Kidney capillary endothelial cell (primary cell): ENCODE measurements at regions not wholly inside any gene's neighbourhood (a gene's known extent, or its start where the extent isn't known, plus 50 kb on each side); places are given as distances from the start of the nearest gene placed in this dataset.
"Not testable (repeated sequence)": the region's sequence is repeated elsewhere in the genome, so short reads cannot be mapped to it uniquely, and the experiment has no call there.

Experiments used
- DNase-seq: peaks from one replicate; pipeline ENCODE4 v3.0.0-alpha.2; 2018; ENCODE audit warnings: low spot score

DNA sequence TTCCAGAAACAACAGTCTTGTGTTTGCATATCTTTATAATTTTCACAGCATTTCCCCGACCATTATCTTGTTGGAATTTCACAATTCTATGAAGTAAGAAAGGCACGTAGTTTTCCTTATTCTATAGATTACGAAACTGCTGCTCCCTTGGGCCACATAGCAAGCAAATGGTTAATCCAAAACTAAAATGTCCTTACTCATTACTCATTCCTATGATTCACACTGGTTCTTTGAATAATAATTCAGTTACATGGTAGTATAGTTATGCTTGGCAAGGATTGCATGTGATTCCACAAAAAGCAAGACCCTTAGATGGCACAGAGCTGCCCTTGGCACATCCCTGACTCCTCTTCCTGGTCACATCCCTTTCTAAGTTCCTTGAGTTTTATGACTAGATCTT, 51.2 kb downstream of the OR13H1 start:
- no peak for DNase-seq

DNA sequence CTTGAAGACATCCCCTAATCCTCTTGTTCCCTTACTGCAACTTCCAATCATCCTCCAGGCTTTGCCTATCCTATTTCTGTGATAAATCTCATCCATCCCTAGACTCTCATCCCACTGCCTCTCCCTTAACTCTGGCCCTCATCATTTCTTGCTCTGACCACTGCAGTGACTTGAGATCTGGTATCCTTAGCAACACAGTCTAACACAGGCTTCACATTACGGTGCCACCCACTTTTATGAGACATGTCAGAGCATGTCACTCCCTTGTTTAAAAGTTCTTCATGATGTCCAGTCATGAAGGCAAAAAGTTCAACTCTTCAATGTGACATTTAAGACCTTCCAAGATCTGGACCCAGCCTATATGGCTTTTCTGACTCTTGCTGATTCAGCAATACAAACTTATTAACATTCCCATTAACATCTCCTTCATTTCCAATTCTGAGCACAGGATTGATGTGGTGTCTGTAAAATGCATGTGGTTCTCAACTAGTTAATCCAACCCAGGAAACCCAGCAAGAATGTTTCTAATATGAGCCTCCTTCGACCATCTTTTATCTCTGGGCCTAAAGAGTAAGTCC, 64.0 kb downstream of the OR13H1 start:
- no peak for DNase-seq

DNA sequence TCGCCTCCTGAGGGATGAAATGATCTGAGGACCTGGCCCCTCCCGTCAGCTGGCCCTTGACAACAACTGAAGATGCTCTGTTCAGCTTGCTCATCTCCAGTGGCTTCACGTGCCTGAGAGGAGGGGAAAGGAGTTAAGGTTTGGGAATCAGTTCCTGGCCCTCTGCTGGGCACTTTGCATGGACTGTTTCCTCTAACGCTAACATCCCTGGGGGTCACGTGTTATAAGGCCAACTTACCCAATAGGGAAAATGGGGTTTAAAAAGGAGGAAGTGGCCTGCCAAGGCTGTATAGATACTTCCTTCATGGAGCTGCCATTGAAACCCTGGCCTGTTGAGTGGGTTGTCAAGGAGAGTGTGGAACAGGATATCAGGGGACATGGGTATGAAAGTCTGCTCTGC, 65.6 kb downstream of the OR13H1 start:
- DNase-seq: no peak

DNA sequence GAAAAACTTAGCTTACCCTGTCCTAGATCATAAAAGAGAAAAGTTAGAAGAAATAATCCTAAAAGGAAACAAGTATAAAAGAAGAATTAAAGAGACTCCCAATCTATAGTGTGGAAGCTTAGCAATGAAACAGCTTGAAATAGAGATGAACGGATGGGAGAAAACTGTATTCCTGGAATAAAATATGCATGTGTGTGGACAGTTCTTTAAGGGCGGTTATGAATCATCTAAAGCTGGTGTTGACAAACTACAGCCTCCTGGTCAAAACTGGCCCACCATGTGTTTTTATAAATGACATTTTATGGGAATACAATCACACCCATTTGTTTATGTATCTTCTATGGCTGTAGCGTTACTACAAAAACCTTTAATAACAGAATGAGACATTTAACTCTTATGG, 69.4 kb downstream of the OR13H1 start:
- DNase-seq: no peak

DNA sequence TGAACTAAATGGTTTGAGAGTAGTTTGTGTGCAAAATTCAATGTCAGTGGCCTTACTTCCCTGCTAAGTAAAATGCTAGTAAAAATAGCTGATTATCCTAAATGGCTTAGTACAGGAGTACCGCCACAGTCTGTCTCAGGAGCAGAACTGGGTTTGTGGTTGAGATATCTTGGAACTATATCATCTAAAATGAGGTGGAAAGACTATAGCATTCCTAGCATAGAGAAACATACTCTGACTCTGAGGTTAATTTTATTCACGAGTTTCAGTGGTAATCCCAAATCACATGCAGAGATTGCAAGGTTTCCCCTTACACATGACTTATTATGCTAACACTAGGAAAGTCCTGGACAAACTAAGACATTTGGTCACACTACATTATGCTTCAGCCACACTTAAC, 70.4 kb downstream of the OR13H1 start:
- no peak for DNase-seq

DNA sequence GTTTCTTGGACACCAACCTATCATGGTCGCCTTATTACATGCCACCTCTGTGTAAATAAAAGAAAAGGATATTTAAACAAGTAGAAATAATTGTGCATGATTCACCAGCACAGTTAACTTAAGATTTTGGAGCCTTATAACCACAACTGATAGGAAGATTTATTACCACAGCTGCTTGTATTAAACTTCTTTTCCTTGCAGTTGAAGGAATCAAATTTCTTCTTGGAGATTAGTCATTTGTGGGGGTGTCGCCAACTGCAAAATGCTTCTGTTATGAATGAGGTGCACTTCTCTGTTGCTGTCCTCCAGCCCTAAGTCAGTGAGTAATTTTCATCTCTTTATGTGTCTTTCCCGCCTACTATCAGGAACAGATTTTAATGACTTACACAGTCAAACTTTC, 73.3 kb downstream of the OR13H1 start:
- DNase-seq: no peak

DNA sequence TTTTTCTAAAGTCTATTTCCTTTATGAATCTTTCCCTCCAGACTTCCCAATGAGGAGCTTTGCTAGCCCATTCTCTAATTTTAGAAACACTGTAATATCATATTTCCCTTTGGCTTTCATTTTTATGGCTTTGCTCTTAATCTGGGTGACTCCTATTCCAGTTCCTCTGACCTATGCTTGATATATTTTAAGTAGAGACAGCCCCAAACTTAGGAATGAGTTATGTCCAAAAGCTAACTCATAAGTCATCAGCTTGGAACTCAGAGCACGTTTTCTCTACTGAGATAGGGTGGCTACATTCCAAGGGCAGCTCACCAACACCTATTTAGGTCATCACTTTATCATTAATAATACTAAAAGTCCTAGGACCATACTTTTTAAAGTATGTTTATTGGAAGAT, 77.8 kb downstream of the OR13H1 start:
- DNase-seq: no peak

DNA sequence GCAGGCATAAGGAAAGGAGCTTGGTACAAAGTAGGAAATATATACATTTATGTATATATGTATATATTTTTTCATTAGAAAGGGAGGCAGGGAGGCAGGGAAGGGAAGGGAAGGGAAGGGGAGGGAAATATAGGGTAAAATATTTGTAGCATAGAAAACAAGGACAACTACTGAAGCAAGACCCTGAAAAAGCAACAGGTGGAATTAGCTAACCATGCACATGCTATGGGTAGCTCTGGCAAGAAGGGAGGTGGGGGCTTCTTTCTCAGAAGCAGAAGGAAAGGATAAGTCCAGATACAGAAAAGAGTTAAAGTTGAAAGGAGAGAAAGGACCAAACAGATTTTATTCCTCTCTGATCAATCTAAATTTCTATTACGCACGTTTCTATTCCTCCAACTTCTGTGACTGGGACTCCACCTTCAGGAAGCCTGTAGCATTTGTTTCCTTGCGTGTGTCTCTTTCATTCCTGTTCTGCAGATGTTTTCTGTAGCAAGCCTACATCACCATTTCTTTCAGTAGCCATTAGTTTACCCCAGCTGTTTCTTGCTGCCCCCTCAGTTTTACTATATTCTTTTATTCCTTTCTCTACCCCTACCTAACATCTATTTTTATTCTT, 82.9 kb downstream of the OR13H1 start:
- no peak for DNase-seq

DNA sequence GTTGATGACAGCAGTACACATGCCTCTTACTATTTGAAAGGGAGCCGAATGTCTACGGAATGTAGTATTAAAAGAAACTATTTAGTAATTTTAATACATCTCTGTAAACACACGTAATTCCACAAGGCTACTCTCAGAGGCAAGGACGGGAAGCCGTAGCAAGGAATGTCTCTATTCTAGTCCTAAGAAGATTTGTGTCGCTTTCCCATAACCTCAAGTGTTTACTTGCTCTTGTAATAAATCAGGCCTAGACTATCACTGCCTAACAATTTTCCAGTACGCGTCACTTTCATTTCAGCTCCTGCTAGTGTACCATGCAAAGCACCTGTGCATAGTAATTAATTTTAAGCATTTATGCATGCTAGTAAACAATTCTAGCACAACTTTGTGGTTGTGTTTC, 86.7 kb downstream of the OR13H1 start:
- DNase-seq: no peak

DNA sequence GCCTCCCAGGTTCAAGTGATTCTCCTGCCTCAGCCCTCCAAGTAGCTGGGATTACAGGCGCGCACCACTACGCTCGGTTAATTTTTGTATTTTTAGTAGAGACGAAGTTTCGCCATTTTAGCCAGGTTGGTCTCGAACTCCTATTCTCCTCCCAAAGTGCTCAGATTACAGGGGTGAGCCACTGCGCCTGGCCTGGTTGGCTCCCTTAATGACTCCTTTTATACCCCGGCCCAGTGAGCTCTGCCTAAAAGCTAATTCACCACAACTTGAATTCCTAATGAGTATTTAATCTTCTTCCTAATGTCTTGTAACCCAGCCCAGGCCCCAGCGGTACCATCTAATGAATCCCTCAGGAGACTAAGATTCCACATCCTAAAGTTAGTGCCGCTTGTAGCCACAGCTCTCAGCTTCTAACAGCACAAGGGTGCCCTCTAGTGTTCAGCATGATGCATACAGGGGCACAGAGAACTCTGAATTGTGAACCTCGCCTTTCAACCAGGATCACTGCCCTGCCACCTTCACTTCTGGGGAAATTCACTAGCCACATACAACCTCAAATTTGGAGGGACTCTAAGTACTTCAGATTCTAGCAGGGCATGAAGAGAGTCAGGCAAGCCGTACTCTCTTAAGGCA, 89.5 kb downstream of the OR13H1 start:
- DNase-seq: peak; percentile 55

DNA sequence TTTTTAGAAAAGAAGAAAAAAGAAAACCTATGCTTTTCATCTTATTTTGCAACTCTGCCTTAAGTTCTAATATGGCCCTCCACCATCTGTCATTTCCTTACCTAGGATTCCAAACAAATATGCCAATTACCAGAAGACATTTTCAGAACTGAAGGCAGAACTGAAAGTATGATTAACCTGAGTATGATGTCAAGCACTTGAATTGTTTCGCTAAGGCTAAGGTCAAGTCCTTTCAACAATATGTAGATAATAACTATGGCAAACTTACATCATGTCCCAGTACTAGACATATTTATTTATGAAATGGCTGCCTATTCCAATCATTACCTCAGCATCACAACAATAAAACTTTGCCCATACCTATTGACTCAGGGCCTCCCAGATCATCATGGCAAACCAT, 91.0 kb downstream of the OR13H1 start:
- no peak for DNase-seq

DNA sequence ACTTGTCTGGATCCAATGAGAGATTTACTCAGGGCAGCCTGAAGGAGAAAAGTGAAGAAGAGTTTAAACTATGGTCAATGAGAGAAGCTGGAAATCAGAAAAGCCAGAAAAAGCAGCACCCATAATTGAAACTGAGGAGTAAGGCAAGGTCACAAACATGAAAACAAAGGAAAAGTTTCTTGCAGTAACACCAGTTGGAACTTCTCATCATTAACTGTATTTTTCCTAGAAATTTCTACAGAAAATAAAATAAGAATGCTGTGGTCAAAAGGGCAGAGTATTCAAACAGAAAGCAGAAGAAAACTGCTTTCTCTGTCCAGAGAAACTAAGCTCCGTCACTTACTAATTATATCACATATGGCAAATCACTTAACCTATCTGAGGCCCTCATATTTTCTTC, 102.2 kb downstream of the OR13H1 start:
- no peak for DNase-seq

DNA sequence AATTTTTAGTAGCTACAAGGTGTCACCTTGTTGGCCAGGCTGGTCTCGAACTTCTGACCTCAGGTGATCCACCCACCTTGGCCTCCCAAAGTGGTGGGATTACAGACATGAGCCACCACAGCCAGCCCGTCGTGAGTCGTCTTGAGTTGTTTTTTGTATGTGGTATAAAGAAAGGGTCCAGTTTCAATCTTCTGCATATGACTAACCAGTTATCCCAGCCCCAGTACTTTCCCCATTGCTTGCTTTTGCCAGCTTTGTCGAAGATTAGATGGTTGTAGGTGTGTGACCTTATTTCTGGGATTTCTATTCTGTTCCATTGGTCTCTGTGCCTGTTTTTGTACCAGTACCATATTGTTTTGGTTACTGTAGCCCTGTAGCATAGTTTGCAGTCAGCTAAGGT, 105.9 kb downstream of the OR13H1 start:
- no peak for DNase-seq

DNA sequence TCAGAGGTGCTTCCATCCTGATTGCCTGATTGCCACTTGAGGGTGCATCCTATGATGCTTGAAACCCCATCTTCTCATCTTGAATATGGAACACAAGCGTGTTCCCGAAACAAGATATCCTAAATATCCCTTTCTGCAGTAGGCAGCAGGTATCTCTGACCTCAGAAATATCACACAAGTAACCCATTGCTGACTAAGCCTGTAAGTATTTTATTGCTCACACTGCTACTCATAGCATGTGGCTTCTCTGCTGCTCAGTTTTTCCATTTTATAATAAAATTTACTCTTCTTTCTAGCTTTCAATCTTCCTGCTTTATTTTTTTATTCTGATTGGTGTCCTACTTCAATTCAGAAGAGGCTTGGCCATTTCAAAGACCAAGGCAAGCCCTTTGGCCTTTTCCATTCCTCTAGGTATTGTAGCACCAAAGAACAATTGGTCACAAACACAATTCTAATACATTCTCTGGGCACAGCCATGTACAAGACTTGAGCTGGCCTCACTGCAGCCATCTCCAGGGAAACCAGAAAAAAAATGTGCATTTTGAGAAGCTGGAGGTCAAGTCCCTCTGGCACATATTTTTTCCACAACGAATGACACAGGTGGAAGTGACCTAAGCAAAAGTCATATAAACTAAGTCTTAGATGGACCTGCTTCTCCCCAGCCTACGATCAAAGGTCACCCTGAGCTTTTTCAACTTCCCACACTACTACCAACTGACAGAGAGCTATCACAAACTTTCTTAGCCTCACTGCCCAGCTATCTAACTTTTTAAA, 107.0 kb downstream of the OR13H1 start:
- no peak for DNase-seq

DNA sequence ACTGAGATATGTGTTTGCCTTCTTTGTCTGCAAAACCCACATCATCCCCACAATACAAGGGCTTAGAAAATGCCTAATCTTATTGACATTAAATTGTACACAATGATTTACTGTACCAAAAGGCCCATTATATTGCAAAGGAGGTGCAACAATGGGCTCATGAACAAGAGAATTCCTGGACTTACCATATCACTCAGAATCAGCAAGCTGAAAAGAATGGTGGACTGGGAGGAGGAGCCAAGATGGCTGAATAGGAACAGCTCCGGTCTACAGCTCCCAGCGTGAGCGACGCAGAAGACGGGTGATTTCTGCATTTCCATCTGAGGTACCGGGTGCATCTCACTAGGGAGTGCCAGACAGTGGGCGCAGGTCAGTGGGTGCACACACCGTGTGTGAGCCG, 119.9 kb downstream of the OR13H1 start:
- not testable (repeated sequence) for DNase-seq

DNA sequence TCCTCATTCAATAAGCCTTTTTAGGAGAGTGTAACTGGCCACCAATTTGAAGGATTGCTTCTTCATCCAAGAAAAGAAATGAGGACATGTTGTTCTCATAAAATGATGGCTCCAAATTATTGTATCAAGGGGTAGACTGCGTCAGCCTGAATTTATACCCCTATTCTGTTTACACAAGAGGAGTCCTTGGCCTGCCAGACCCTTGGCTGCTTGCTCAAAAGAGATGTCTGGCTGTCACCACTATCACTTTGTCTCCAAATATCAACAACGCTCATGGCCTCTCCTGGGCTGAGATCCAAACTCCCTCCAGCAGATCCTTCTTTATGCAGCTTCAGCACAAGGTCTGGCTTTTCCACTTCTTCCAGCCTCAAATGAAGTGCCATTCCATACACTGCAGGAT, 127.9 kb downstream of the OR13H1 start:
- no peak for DNase-seq

DNA sequence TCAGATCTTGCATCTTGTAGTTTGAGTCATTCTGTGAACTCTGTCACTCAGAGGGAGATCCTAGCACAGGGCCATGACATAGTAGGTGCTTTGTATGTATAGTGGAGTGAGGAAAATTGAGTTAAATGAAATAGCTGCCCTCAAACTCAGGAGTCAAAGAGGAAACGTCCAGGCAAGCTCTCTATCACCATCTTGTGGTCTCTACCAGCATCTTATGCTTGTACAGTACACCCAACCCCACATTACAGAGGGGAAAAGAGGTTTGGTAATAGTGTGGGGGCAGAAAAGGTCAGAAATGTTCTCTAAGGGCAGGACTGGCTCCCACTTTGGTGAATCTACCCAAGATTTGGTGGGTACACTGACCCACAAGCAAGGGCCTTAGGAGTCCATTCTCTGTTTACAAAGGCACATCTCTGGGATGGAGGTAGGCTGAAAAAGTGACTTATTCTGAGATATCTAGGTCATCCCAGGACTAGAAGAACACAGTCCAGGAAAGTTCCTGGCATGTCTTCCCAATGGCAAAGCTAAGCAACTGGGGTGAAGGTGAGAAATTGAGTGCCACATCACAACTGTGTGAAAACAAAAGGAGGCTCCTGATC, 131.8 kb downstream of the OR13H1 start:
- DNase-seq: peak; percentile 11

DNA sequence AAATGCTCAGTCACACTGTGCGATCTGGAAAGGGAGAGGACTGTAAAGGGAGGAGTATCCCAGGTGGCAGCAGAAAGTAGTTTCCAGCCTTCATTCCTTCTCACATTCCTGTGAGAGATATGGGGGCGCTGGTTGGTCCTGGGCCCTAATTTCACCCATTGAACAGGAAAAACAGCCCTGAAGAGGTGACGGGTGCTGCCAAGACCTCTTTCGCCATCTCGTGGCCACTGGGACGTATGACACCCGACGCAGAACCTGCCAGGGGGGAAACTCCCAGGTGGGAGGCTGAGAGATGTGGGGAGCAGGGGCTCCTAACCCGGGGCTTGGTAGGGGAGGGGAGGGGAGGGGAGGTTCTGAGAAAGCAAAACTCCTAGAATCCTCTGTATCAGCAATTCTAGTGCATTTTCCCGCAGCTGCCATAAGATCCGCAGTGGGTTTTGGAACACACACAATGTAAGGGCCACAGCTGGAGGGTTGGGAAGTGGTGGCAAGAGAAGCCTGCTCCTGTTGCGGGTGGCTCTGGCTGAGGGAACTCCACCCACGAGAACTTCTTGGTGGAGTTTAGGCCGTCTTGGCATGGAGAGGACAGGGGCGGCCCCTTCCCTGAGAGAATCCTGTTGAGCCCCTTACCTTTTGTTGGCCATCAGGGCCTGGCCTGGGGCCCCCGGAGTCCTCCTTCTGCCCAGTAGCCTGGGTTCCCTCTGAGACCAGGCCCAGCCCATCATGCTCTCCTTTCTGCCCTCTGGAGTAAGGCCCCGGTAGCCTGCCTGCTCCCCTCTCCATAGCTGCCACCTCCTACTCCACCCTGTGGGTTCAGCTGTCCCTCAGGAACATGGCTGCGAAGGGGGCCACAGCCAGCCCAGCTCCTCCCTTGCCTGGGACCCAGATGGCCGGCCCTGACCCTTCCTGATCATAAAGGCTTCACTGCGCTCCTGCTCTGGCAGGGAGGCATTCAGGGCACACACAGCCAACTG, 134.1 kb downstream of the OR13H1 start:
- DNase-seq: peak; percentile 20

DNA sequence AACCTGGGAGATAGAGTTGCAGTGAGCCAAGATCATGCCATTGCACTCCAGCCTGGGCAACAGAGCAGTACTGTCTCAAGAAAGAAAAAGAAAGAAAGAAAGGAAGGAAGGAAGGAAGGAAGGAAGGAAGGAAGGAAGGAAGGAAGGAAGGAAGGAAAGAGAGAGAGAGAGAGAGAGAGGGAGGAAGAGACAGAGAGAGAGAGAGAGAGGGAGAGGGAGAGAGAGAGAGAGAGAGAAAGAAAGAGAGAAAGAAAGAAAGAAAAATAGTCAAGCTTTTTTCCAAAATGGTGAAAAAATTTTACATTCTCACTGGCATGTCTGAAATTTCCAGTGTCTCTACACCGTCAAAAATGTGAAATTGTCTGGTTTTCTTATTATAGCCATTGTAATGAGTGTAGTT, 138.9 kb downstream of the OR13H1 start:
- DNase-seq: not testable (repeated sequence)

DNA sequence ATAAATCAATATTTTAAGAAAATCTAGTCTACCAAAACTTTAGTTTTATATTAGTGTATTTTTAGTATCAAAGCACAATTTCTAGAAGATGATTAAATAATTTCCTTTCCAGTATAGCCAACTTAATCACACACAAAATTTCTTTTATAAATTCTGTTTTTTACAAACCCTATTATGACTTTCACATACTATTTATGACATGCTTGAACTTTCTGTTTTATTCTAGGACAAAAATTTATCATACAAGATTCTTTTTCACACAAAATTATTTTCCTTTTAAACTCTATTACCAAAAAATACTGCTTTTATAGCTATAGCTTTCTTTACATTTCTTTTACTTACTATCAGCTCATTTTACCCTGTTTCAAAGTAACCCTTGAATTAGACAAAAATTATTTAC, 149.5 kb downstream of the OR13H1 start:
- no peak for DNase-seq

DNA sequence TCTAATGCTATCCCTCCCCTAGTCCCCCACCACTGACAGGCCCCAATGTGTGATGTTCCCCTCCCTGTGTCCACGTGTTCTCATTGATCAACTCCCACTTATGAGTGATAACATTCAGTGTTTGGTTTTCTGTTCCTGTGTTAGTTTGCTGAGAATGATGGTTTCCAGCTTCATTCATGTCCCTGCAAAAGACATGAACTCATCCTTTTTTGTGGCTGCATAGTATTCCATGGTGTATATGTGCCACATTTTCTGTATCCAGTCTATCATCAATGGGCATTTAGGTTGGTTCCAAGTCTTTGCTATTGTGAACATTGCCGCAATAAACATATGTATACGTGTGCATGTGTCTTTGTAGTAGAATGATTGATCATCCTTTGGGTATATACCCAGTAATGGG, 153.1 kb downstream of the OR13H1 start:
- DNase-seq: not testable (repeated sequence)

DNA sequence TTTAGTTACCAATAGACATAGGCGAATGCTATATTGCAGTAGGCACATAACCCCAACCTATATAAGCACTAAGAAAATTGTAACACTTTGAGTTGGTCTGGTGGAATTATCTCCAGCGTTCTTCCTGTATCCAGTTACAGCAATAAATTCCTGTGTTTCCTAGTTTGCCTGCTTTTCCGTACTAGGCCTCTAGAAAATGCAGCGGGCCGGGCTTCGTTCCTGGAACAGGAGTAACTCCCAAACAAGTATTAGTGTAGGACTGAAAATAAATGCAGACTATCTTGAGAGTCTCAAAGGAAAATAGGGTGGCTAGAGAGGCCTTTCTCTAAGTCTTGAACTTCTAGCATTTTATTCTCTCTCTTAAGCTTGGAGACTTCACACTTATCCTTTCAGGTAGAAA, 159.8 kb downstream of the OR13H1 start:
- no peak for DNase-seq
